HUES6 (cell line): ENCODE measurements at regions not wholly inside any gene's neighbourhood (a gene's known extent, or its start where the extent isn't known, plus 50 kb on each side); places are given as distances from the start of the nearest gene placed in this dataset.

ENCODE experiments used
- H3K27ac ChIP-seq: 2 replicates; pipeline ENCODE4 v1.7.0; 2013; ENCODE audit warnings: low read depth, mild to moderate bottlenecking, low read length, inconsistent platforms
- H3K27me3 ChIP-seq: 2 replicates; pipeline ENCODE4 v1.6.1; 2013; ENCODE audit warnings: low read length; ENCODE audit not compliant: control insufficient read depth, insufficient read depth
- H3K36me3 ChIP-seq: 2 replicates; pipeline ENCODE4 v1.6.1; 2013; ENCODE audit warnings: low read length; ENCODE audit not compliant: control insufficient read depth, insufficient read depth
- H3K4me1 ChIP-seq: 2 replicates; pipeline ENCODE4 v1.6.1; 2013; ENCODE audit warnings: low read length; ENCODE audit not compliant: control insufficient read depth, insufficient read depth
- H3K4me3 ChIP-seq: 2 replicates; pipeline ENCODE4 v1.5.1; 2013; ENCODE audit warnings: low read depth, low read length
- H3K9ac ChIP-seq: one replicate; pipeline ENCODE4 v1.6.1; 2013; ENCODE audit warnings: mild to moderate bottlenecking, low read length
- H3K9me3 ChIP-seq: 2 replicates; pipeline ENCODE4 v1.6.1; 2013; ENCODE audit warnings: low read depth, low read length; ENCODE audit not compliant: control insufficient read depth, insufficient read depth

- Histone ChIP-seq H3K9me3 (peaks cover 3% of the 10 kb centered on the region), H3K27me3 (no peaks in the 10 kb centered on the region), H3K27ac (no peak overlapping the region), H3K4me1 (peaks cover 4% of the 10 kb centered on the region; the same call in 1 of the 2 replicates), H3K36me3 (no peaks in the 10 kb centered on the region), H3K9ac (no peak overlapping the region), H3K4me3 (no peak overlapping the region)
These were observed 189.2 kb upstream of the PBX1 start for GRCh38 chr1:164369698-164370365.

GRCh38 chr1:164380893-164381292 lies 178.1 kb upstream of the PBX1 start:
- Histone ChIP-seq H3K36me3 (no peaks in the 10 kb centered on the region), H3K9me3 (no peaks in the 10 kb centered on the region), H3K4me1 (no peaks in the 10 kb centered on the region), H3K27ac (no peak overlapping the region), H3K4me3 (no peak overlapping the region), H3K27me3 (no peaks in the 10 kb centered on the region), H3K9ac (no peak overlapping the region)

GRCh38 chr1:164382384-164382783 lies 176.6 kb upstream of the PBX1 start:
- H3K9ac ChIP-seq, result no peak overlapping the region
- H3K27me3 ChIP-seq, result no peaks in the 10 kb centered on the region
- no peak overlapping the region for H3K4me3 ChIP-seq
- H3K4me1 ChIP-seq, result no peaks in the 10 kb centered on the region
- no peak overlapping the region for H3K27ac ChIP-seq
- no peaks in the 10 kb centered on the region for H3K9me3 ChIP-seq
- no peaks in the 10 kb centered on the region for H3K36me3 ChIP-seq

- Histone ChIP-seq H3K27ac (no peak overlapping the region), H3K36me3 (no peaks in the 10 kb centered on the region), H3K9ac (no peak overlapping the region), H3K9me3 (no peaks in the 10 kb centered on the region), H3K4me3 (no peak overlapping the region), H3K27me3 (no peaks in the 10 kb centered on the region), H3K4me1 (no peaks in the 10 kb centered on the region)
These were observed 174.7 kb upstream of the PBX1 start for GRCh38 chr1:164384262-164384661.

GRCh38 chr1:164417016-164417704 lies 141.8 kb upstream of the PBX1 start:
- no peak overlapping the region for H3K4me3 ChIP-seq
- no peaks in the 10 kb centered on the region for H3K27me3 ChIP-seq
- H3K9me3 ChIP-seq, result no peaks in the 10 kb centered on the region
- H3K36me3 ChIP-seq, result no peaks in the 10 kb centered on the region
- peaks cover 14% of the 10 kb centered on the region for H3K4me1 ChIP-seq
- no peak overlapping the region for H3K9ac ChIP-seq
- H3K27ac ChIP-seq, result no peak overlapping the region

GRCh38 chr1:164423136-164423535 lies 135.8 kb upstream of the PBX1 start:
- Histone ChIP-seq H3K27me3 (no peaks in the 10 kb centered on the region), H3K27ac (no peak overlapping the region), H3K9me3 (no peaks in the 10 kb centered on the region), H3K36me3 (no peaks in the 10 kb centered on the region), H3K9ac (no peak overlapping the region), H3K4me1 (peaks cover 17% of the 10 kb centered on the region), H3K4me3 (no peak overlapping the region)

- H3K9ac ChIP-seq, result no peak overlapping the region
- no peaks in the 10 kb centered on the region for H3K4me1 ChIP-seq
- no peak overlapping the region for H3K4me3 ChIP-seq
- H3K27me3 ChIP-seq, result no peaks in the 10 kb centered on the region
- no peaks in the 10 kb centered on the region for H3K9me3 ChIP-seq
- no peaks in the 10 kb centered on the region for H3K36me3 ChIP-seq
- no peak overlapping the region for H3K27ac ChIP-seq
These were observed 125.7 kb upstream of the PBX1 start for GRCh38 chr1:164433141-164433817.

- no peaks in the 10 kb centered on the region for H3K36me3 ChIP-seq
- H3K9me3 ChIP-seq, result no peaks in the 10 kb centered on the region
- no peak overlapping the region for H3K4me3 ChIP-seq
- H3K27me3 ChIP-seq, result no peaks in the 10 kb centered on the region
- H3K27ac ChIP-seq, result no peak overlapping the region
- H3K4me1 ChIP-seq, result no peaks in the 10 kb centered on the region
- H3K9ac ChIP-seq, result no peak overlapping the region
These were observed 125.2 kb upstream of the PBX1 start for GRCh38 chr1:164433818-164434170.

- no peak overlapping the region for H3K27ac ChIP-seq
- H3K27me3 ChIP-seq, result no peaks in the 10 kb centered on the region
- no peak overlapping the region for H3K4me3 ChIP-seq
- no peak overlapping the region for H3K9ac ChIP-seq
- 0 out of 2 replicates have a peak, but pooled peaks cover 6% of the 10 kb centered on the region for H3K4me1 ChIP-seq
- H3K9me3 ChIP-seq, result no peaks in the 10 kb centered on the region
- no peaks in the 10 kb centered on the region for H3K36me3 ChIP-seq
These were observed 118.8 kb upstream of the PBX1 start for GRCh38 chr1:164440232-164440631.

- Histone ChIP-seq H3K4me3 (no peak overlapping the region), H3K27ac (no peak overlapping the region), H3K27me3 (no peaks in the 10 kb centered on the region), H3K9ac (no peak overlapping the region), H3K9me3 (no peaks in the 10 kb centered on the region), H3K4me1 (0 out of 2 replicates have a peak, but pooled peaks cover 6% of the 10 kb centered on the region), H3K36me3 (no peaks in the 10 kb centered on the region)
These were observed 115.8 kb upstream of the PBX1 start for GRCh38 chr1:164443166-164443565.

- 0 out of 2 replicates have a peak, but pooled peaks cover 6% of the 10 kb centered on the region for H3K4me1 ChIP-seq
- no peak overlapping the region for H3K9ac ChIP-seq
- H3K27me3 ChIP-seq, result no peaks in the 10 kb centered on the region
- no peaks in the 10 kb centered on the region for H3K36me3 ChIP-seq
- no peaks in the 10 kb centered on the region for H3K9me3 ChIP-seq
- no peak overlapping the region for H3K4me3 ChIP-seq
- no peak overlapping the region for H3K27ac ChIP-seq
These were observed 115.1 kb upstream of the PBX1 start for GRCh38 chr1:164443836-164444235.
